DOHH2 (cell line): ENCODE measurements at regions not wholly inside any gene's neighbourhood (a gene's known extent, or its start where the extent isn't known, plus 50 kb on each side); places are given as distances from the start of the nearest gene placed in this dataset.

ENCODE experiments used
- EZH2phosphoT487 ChIP-seq: fragments of 200-600 bp; sonication (generic); IDR thresholded peaks from 2 replicates; pipeline ENCODE4 v1.6.1; 2017; ENCODE audit warnings: borderline replicate concordance, mild to moderate bottlenecking, antibody characterized with exemption, low read length, moderate library complexity, mixed read lengths
- TF ChIP-seq, protein P1 (sequence below): fragments of 200-600 bp; sonication (generic); IDR thresholded peaks from one replicate; pipeline ENCODE4 v1.5.1; 2014; ENCODE audit warnings: antibody characterized with exemption, mild to moderate bottlenecking, low read depth, low read length; ENCODE audit not compliant: poor library complexity, severe bottlenecking

DNA sequence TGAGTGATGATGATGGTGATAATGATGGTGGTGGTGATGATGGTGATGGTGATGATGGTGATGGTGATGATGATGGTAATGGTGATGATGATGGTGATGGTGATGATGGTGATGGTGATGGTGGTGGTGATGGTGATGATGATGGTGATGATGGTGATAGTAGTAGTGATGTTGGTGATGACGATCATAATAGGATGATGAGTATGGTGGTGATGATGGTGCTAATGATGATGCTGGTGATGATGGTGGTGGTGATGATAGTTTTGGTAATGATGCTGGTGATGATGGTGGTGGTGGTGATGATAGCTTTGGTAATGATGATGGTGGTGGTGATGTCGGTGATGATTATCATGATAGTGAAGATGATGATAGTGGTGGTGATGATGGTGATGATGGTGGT lies 171.5 kb upstream of the SFSWAP start:
- TF ChIP-seq, protein P1, sequence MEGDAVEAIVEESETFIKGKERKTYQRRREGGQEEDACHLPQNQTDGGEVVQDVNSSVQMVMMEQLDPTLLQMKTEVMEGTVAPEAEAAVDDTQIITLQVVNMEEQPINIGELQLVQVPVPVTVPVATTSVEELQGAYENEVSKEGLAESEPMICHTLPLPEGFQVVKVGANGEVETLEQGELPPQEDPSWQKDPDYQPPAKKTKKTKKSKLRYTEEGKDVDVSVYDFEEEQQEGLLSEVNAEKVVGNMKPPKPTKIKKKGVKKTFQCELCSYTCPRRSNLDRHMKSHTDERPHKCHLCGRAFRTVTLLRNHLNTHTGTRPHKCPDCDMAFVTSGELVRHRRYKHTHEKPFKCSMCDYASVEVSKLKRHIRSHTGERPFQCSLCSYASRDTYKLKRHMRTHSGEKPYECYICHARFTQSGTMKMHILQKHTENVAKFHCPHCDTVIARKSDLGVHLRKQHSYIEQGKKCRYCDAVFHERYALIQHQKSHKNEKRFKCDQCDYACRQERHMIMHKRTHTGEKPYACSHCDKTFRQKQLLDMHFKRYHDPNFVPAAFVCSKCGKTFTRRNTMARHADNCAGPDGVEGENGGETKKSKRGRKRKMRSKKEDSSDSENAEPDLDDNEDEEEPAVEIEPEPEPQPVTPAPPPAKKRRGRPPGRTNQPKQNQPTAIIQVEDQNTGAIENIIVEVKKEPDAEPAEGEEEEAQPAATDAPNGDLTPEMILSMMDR, result no peak
- TF ChIP-seq EZH2phosphoT487, result no peak
